RWPE1 (cell line): ENCODE measurements at regions not wholly inside any gene's neighbourhood (a gene's known extent, or its start where the extent isn't known, plus 50 kb on each side); places are given as distances from the start of the nearest gene placed in this dataset.
"Not testable (repeated sequence)": the region's sequence is repeated elsewhere in the genome, so short reads cannot be mapped to it uniquely, and the experiment has no call there.

Experiments
- CTCF ChIA-PET: fragments of 350-600 bp; sonication (Branson Sonifier 250); formaldehyde crosslinking; extraction: SDS; loops from one replicate; lab custom pipeline; 2021; lab: Yijun Ruan, JAX
- POLR2A ChIA-PET: fragments of 400-600 bp; formaldehyde crosslinking; extraction: SDS; loops from one replicate; lab custom pipeline; 2020; ENCODE audit warnings: antibody characterized with exemption; ENCODE audit not compliant: low non-redundant PET; lab: Yijun Ruan, JAX
- DNase-seq: peaks from one replicate; pipeline ENCODE4 v3.0.0; 2012; ENCODE audit warnings: low spot score
- H3K27ac ChIP-seq: fragments of 450-650 bp; 2 replicates; pipeline ENCODE4 v1.5.1; 2017
- TF ChIP-seq, protein P1 (sequence below): fragments of 450-650 bp; conservative IDR thresholded peaks from 2 replicates; pipeline ENCODE4 v1.5.1; 2017; ENCODE audit warnings: low read depth, mild to moderate bottlenecking

DNA sequence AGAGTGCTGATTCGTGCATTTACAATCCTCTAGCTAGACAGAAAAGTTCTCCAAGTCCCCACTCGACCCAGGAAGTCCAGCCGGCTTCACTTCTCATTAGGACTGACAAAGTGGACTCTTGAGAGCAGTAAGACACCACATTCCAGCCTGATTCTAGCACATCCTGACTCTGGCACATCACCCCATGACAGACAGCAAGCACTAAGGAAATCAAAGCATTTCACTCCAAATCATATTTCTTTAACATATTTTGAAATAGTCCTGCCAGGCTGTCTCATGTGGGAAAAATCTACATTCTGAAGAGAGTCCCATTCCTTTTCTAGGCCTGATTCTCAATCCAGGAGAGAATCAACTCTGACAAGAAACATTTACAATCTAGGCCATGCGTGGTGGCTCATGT lies 478.5 kb upstream of the AMELY start:
- ChIA-PET CTCF (no interaction called here), POLR2A (no interaction called here)
- H3K27ac ChIP-seq, result no peak overlapping the region
- TF ChIP-seq, protein P1, sequence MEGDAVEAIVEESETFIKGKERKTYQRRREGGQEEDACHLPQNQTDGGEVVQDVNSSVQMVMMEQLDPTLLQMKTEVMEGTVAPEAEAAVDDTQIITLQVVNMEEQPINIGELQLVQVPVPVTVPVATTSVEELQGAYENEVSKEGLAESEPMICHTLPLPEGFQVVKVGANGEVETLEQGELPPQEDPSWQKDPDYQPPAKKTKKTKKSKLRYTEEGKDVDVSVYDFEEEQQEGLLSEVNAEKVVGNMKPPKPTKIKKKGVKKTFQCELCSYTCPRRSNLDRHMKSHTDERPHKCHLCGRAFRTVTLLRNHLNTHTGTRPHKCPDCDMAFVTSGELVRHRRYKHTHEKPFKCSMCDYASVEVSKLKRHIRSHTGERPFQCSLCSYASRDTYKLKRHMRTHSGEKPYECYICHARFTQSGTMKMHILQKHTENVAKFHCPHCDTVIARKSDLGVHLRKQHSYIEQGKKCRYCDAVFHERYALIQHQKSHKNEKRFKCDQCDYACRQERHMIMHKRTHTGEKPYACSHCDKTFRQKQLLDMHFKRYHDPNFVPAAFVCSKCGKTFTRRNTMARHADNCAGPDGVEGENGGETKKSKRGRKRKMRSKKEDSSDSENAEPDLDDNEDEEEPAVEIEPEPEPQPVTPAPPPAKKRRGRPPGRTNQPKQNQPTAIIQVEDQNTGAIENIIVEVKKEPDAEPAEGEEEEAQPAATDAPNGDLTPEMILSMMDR, result no peak
- no peak for DNase-seq

DNA sequence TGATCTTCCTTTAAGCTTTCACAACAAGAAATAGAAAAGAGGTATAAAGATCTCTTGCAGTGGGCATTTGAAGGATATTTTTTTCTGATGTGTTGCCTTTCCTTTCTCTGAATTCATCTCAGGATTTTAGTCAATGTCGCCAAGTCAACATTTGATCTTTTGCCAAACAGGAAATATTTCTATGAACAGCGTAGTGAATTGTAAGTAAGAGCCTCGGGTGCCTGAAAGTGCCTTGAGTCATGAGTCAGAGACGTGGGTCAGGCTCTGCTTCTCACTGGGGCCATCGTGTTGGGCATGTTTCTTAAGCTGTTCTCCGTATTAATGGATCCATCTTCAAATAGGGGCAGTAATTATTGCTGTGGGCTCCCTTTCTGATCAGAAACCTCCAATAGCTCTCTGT lies 471.4 kb upstream of the AMELY start:
- ChIA-PET POLR2A (no interaction called here), CTCF (no interaction called here)
- H3K27ac ChIP-seq, result no peak overlapping the region
- DNase-seq, result no peak
- TF ChIP-seq, protein P1, result no peak

DNA sequence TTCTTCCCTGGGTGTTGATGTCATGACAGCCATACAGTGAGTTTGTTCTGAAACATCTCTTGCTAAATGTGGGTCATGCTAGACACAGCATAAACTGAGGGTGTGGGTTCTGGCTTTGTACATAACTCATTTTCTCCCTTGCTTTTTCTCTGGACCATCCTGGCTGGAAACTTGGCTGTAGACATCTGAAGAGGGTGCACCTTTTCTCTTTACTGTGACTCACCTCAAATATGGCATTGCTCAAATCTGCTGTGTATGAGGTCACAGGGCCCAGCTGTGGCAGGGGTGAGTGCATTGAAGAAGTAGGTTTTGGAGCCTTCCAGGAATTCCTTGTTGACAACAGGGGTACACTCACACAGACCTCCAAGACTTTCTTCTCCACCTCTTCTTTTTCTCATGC lies 465.5 kb upstream of the AMELY start:
- TF ChIP-seq, protein P1, result no peak
- no peak for DNase-seq
- no peak overlapping the region for H3K27ac ChIP-seq
- CTCF ChIA-PET, result no interaction called here
- POLR2A ChIA-PET, result no interaction called here

DNA sequence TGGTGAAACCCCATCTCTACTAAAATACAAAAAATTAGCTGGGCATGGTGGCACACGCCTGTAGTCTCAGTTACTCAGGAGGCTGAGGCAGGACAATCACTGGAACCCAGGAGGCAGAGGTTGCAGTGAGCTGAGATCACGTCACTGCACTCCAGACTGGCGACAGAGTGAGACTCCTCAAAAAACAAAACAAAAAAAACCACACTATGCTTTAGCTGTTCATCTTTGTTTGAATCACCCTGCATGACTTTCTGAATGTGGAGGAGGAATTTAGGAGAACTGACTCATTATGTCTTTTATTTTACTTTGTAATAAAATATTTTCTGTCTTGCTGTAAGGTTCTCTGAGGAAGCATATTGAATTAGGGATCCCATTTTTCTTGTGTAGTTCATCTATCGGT lies 462.9 kb upstream of the AMELY start:
- POLR2A ChIA-PET, DNase-seq, CTCF ChIA-PET, H3K27ac ChIP-seq: not testable (repeated sequence)

DNA sequence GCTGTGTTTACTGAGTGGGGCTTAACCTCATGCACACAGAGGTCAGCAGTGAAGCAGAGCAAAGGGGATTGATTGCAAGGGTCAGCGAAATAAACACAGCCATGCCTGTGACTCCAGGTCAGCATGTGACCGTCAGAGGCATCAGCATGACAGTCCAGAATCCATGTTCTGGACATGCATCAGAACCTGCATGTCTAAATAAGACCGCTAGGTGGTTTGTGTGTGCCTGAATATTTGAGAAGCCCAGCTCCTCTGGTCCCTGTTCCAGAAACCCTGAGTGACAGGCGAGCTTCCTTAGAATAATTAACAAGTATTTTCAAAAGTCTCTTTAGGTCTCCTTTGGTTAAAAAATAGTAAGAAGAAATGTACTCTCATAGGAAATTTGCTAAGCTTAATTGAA lies 460.4 kb upstream of the AMELY start:
- H3K27ac ChIP-seq, DNase-seq, CTCF ChIA-PET, POLR2A ChIA-PET: not testable (repeated sequence)

DNA sequence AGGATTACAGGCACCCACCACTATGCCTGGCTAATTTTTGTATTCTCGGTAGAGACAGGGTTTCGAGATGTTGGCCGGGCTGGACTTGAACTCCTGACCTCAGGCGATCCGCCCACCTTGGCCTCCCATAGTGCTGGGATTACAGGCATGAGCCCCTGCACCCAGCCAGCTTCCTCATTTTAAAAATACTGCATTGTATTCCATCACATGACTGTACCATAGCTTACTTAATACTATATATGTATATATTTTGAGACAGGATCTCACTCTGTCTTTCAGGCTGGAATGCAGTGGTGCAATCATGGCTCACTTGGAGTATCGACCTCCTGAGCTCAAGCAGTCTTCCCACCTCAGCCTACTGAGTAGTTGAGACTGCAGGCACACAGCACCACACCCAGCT lies 459.5 kb upstream of the AMELY start:
- POLR2A ChIA-PET, CTCF ChIA-PET, H3K27ac ChIP-seq, DNase-seq: not testable (repeated sequence)

DNA sequence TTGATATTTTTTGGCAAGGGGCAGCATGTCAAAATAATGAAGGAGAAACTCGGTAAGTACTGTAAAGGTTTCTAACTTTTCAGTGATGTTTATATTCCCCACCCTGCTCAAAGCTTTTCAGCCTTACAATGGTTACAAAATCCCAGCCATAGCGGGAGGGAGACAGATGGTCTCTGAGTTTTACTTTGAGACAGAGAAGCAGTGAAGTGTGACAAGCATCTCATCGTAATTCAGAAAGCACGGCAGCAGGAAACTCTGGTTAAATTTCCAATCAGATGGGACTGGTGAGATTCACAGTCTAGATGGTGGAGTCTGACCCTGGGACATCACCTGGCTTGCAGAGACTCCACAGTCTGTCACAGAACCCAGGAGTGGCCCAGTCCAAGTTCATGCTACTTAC lies 448.0 kb upstream of the AMELY start:
- no peak overlapping the region for H3K27ac ChIP-seq
- ChIA-PET CTCF (no interaction called here), POLR2A (no interaction called here)
- DNase-seq, result no peak
- TF ChIP-seq, protein P1, result no peak

DNA sequence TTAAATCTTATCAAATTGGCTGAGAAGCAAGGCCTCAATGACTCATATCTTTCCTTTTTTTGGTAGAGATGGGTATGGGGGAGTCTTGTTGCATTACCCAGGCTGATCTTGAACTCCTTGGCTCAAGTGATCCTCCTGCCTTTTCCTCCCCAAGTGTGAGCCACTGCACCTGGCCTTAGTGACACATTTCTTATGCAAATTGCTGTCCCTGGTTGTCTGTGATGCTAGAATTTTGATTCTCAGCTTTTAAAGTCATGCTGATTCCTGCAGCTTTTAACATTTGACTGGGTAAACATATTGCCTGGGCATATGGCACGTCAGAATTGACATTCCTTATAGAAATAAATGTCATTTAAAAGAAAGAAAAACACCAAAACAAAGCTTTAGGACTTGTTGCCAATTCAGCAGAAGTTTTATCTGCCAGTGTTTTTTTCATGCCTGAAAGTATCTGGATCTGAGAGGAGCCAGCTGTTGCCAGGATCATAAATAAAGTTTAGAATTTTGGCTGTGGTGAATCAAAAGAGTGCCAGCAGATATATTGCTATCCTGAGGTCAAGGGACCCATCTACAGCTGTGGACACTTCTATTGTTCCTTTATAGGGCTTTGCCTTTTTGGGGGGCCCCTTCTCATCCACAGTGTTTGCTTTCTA lies 446.7 kb upstream of the AMELY start:
- POLR2A ChIA-PET, result no interaction called here
- CTCF ChIA-PET, result no interaction called here
- no peak for DNase-seq
- TF ChIP-seq, protein P1, result no peak
- no peak overlapping the region for H3K27ac ChIP-seq

DNA sequence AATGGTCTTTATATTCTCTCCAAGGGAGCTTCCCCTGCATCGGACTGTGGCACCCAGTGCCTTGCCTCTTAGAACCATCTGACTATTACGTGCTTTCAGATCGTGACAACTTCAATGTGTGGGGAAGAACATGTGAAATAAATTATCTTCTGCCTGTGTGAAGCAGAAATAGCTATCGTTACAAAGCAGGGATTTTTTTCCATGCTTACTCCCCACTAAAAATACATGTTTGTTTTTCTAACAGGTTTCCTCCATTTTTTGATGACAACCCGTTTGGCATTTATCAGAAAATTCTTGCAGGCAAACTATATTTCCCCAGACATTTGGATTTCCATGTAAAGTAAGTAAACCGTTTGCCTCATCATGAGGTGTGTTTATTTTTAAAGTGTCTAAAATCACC lies 444.3 kb upstream of the AMELY start:
- CTCF ChIA-PET, H3K27ac ChIP-seq, POLR2A ChIA-PET, DNase-seq: not testable (repeated sequence)
